22Rv1 (cell line): ENCODE measurements at regions not wholly inside any gene's neighbourhood (a gene's known extent, or its start where the extent isn't known, plus 50 kb on each side); places are given as distances from the start of the nearest gene placed in this dataset.

Experiments
- ZFX ChIP-seq: fragments of 450-650 bp; IDR thresholded peaks from 2 replicates; pipeline ENCODE4 v1.6.1; 2017; ENCODE audit warnings: antibody characterized with exemption, borderline replicate concordance
- TF ChIP-seq, protein P1 (sequence below): fragments of 450-650 bp; IDR thresholded peaks from 2 replicates; pipeline ENCODE4 v1.5.1; 2017; ENCODE audit warnings: mild to moderate bottlenecking

GRCh38 chrX:69297506-69297905, 132.3 kb upstream of the PJA1 start:
- TF ChIP-seq, protein P1, sequence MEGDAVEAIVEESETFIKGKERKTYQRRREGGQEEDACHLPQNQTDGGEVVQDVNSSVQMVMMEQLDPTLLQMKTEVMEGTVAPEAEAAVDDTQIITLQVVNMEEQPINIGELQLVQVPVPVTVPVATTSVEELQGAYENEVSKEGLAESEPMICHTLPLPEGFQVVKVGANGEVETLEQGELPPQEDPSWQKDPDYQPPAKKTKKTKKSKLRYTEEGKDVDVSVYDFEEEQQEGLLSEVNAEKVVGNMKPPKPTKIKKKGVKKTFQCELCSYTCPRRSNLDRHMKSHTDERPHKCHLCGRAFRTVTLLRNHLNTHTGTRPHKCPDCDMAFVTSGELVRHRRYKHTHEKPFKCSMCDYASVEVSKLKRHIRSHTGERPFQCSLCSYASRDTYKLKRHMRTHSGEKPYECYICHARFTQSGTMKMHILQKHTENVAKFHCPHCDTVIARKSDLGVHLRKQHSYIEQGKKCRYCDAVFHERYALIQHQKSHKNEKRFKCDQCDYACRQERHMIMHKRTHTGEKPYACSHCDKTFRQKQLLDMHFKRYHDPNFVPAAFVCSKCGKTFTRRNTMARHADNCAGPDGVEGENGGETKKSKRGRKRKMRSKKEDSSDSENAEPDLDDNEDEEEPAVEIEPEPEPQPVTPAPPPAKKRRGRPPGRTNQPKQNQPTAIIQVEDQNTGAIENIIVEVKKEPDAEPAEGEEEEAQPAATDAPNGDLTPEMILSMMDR: no peak
- TF ChIP-seq ZFX: no peak
